ENCODE measurements at regions not wholly inside any gene's neighbourhood (a gene's known extent, or its start where the extent isn't known, plus 50 kb on each side); places are given as distances from the start of the nearest gene placed in this dataset.

GRCh38 chr16:86903068-86903467 lies 324.7 kb downstream of the FOXL1 start:
- ATAC-seq (no peak), DNase-seq (no peak)
- TF ChIP-seq CTCF (IDR thresholded peaks at IDR 0.05): no peak
- no peaks in the 10 kb centered on the region for H3K36me3 ChIP-seq
- no peaks in the 10 kb centered on the region for H3K4me1 ChIP-seq
- H3K9me3 ChIP-seq: no peaks in the 10 kb centered on the region
- H3K27me3 ChIP-seq (ENCODE audit: low read depth): peaks cover 24% of the 10 kb centered on the region
- no peak overlapping the region for H3K27ac ChIP-seq
- H3K4me3 ChIP-seq: no peak overlapping the region
- intact Hi-C loops (cut with DNase I): no loop called here

GRCh38 chr16:86905302-86905701 lies 327.0 kb downstream of the FOXL1 start:
- Histone ChIP-seq H3K27ac (no peak overlapping the region), H3K9me3 (no peaks in the 10 kb centered on the region), H3K4me1 (no peaks in the 10 kb centered on the region), H3K4me3 (no peak overlapping the region), H3K27me3 (ENCODE audit: low read depth) (peaks cover 29% of the 10 kb centered on the region), H3K36me3 (no peaks in the 10 kb centered on the region)
- no peak for TF ChIP-seq CTCF (IDR thresholded peaks at IDR 0.05)
- intact Hi-C loops (cut with DNase I): no loop called here
- no peak for ATAC-seq
- no peak for DNase-seq

GRCh38 chr16:86906623-86907022 lies 328.3 kb downstream of the FOXL1 start:
- Histone ChIP-seq H3K27ac (no peak overlapping the region), H3K36me3 (no peaks in the 10 kb centered on the region), H3K4me1 (no peaks in the 10 kb centered on the region), H3K9me3 (no peaks in the 10 kb centered on the region), H3K4me3 (no peak overlapping the region), H3K27me3 (ENCODE audit: low read depth) (peaks cover 25% of the 10 kb centered on the region)
- ATAC-seq (no peak), DNase-seq (no peak)
- intact Hi-C loops (cut with DNase I): no loop called here
- TF ChIP-seq CTCF (IDR thresholded peaks at IDR 0.05): no peak

DNA sequence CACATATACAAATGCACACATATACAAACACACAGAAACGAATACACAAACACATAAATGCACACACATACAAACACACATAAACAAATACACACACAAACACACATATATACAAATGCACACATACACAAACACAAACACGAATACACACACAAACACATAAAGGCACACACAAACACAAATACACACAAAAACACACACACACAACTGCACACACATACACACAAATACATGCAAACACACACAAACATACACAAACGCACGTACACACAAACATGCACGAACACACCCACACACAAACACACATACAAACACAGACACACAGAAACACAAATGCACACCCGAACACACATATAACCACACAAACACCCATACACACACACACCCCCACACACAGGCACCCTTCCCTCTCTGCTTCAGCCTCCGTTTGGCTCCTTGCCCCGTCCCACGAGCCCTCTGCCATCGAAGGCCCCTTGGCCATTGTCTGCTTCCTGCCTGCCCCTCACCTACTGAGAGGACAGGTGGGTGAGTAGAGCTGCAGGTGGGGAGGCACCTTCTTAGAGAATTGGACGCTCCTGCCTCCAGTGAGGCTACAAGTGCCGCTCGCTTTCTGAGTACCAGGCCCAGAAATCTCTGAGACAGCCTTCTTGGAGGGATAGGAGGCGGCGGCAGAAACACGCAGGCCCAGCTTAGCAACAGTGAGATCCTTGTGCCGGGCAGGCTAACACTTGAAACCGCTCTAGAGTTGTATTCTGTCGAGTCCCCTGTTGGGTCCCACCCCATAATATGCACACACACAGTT lies 331.2 kb downstream of the FOXL1 start:
- no peak for ATAC-seq
- Histone ChIP-seq H3K27me3 (ENCODE audit: low read depth) (peaks cover 17% of the 10 kb centered on the region), H3K27ac (no peak overlapping the region), H3K4me3 (no peak overlapping the region), H3K36me3 (no peaks in the 10 kb centered on the region), H3K9me3 (no peaks in the 10 kb centered on the region), H3K4me1 (no peaks in the 10 kb centered on the region)
- intact Hi-C loops (cut with DNase I): no loop called here
- no peak for DNase-seq
- TF ChIP-seq CTCF (IDR thresholded peaks at IDR 0.05): no peak

DNA sequence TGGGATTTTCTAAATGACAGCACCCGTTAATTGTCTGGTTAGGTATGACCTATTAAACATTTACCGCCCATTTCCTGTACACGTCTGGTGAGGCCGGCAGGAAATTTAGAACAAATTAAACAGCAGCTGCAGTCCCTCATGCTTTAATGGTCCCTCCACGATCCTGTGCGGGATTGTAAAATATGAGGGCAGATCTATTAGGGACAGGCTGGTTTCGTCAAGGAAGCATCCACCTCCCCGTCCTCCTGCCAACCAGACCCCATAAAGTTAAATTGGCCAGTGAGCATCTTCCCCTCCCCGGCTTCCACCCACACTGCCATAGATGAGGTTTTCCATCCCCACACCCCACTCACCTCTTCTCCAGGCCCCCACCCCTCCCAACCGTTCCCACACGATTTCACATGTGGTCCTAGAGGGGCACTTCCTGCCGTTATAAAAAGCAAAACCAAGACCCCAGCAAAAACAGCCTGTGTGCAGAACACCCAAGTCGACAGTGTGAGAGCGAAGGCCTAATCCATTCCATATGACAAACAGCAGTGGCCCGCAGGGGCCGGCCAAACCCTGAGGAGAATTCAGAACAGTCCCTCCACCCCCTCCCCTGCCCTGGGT lies 331.9 kb downstream of the FOXL1 start:
- H3K4me3 ChIP-seq: no peak overlapping the region
- ATAC-seq (no peak), DNase-seq (no peak)
- H3K9me3 ChIP-seq: no peaks in the 10 kb centered on the region
- H3K4me1 ChIP-seq: no peaks in the 10 kb centered on the region
- no peak for TF ChIP-seq CTCF (IDR thresholded peaks at IDR 0.05)
- H3K27me3 ChIP-seq (ENCODE audit: low read depth): peaks cover 17% of the 10 kb centered on the region
- H3K36me3 ChIP-seq: no peaks in the 10 kb centered on the region
- H3K27ac ChIP-seq: no peak overlapping the region
- intact Hi-C loops (cut with DNase I): no loop called here
